ENCODE measurements at regions not wholly inside any gene's neighbourhood (a gene's known extent, or its start where the extent isn't known, plus 50 kb on each side); places are given as distances from the start of the nearest gene placed in this dataset.

GRCh38 chr14:97233319-97233985 is 436.3 kb downstream of the VRK1 start:
- Histone ChIP-seq H2AFZ (replicated peaks; ENCODE audit: low read length, poor library complexity) (no peak overlapping the region), H3K9me3 (ENCODE audit: control insufficient read depth, insufficient read depth, low read length) (peaks cover 21% of the 10 kb centered on the region), H4K91ac (ENCODE audit: insufficient read depth, low read depth, low read length) (no peak overlapping the region), H3K4me2 (ENCODE audit: low read depth, low read length) (no peak overlapping the region), H3K9me1 (ENCODE audit: insufficient read depth, low read length) (no peaks in the 10 kb centered on the region), H3K4me1 (ENCODE audit: control insufficient read depth, insufficient read depth, low read length) (no peaks in the 10 kb centered on the region), H3K56ac (ENCODE audit: extremely low read depth, insufficient read depth, low read length) (no peak overlapping the region), H2BK5ac (ENCODE audit: low read depth, low read length, poor library complexity, severe bottlenecking) (no peak overlapping the region), H3K27ac (ENCODE audit: insufficient read depth, low read length) (no peak overlapping the region), H3K9ac (ENCODE audit: low read depth, low read length) (no peak overlapping the region), H3K23ac (ENCODE audit: low read depth, low read length) (no peak overlapping the region), H3K36me3 (ENCODE audit: control insufficient read depth, insufficient read depth, low read length) (no peaks in the 10 kb centered on the region), H2BK120ac (ENCODE audit: low read depth, low read length) (no peak overlapping the region), H2BK20ac (ENCODE audit: low read depth, low read length) (no peak overlapping the region), H2AK5ac (ENCODE audit: low read depth, low read length) (no peak overlapping the region), H4K5ac (ENCODE audit: low read depth, low read length) (no peak overlapping the region), H2AK9ac (replicated peaks; ENCODE audit: low read depth, low read length, poor library complexity) (no peak overlapping the region), H4K20me1 (ENCODE audit: insufficient read depth, low read length) (no peaks in the 10 kb centered on the region), H4K8ac (ENCODE audit: low read depth in 2 of 2, low read length in 2 of 2) (no peak overlapping the region), H3K4me3 (ENCODE audit: insufficient read depth, low read depth, low read length) (no peak overlapping the region), H3K14ac (replicated peaks; ENCODE audit: low read depth, low read length) (no peak overlapping the region), H3K18ac (ENCODE audit: low read depth, low read length) (no peak overlapping the region), H2BK15ac (ENCODE audit: low read depth, low read length) (no peak overlapping the region), H3K27me3 (ENCODE audit: control insufficient read depth, insufficient read depth, low read length) (no peaks in the 10 kb centered on the region), H3K79me1 (ENCODE audit: low read depth in 1 of 2, low read length in 2 of 2) (no peaks in the 10 kb centered on the region), H3K4ac (ENCODE audit: low read depth, low read length) (no peak overlapping the region)
- ChIA-PET POLR2A (ENCODE audit: unreplicated experiment) (no interaction called here), CTCF (no interaction called here)
- in situ Hi-C loops (cut with MboI; ENCODE audit: low sequenced_read_pairs) (no loop called here), dilution Hi-C loops (cut with HindIII; ENCODE audit: low sequenced_read_pairs, unreplicated experiment) (no loop called here), intact Hi-C loops (cut with micrococcal nuclease) (no loop called here)
- no peak for DNase-seq
- TF ChIP-seq RFX5 (IDR thresholded peaks at IDR 0.05; ENCODE audit: low read depth, low read length) (no peak), RCOR1 (IDR thresholded peaks at IDR 0.05; ENCODE audit: insufficient replicate concordance, low read length) (no peak), MAFK (IDR thresholded peaks at IDR 0.05; ENCODE audit: low read depth, low read length) (no peak), MXI1 (IDR thresholded peaks at IDR 0.05; ENCODE audit: borderline replicate concordance, low read depth, low read length) (no peak), CHD1 (IDR thresholded peaks at IDR 0.05; ENCODE audit: low read depth, low read length) (no peak), POLR2A (IDR thresholded peaks at IDR 0.05; ENCODE audit: low read depth, low read length) (no peak), FOS (IDR thresholded peaks at IDR 0.05; ENCODE audit: low read depth, low read length) (no peak), MAZ (IDR thresholded peaks at IDR 0.05; ENCODE audit: borderline replicate concordance, low read depth, low read length) (no peak), BHLHE40 (IDR thresholded peaks at IDR 0.05; ENCODE audit: low read depth, low read length) (no peak)
- TF ChIP-seq, protein P1, sequence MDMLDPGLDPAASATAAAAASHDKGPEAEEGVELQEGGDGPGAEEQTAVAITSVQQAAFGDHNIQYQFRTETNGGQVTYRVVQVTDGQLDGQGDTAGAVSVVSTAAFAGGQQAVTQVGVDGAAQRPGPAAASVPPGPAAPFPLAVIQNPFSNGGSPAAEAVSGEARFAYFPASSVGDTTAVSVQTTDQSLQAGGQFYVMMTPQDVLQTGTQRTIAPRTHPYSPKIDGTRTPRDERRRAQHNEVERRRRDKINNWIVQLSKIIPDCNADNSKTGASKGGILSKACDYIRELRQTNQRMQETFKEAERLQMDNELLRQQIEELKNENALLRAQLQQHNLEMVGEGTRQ (IDR thresholded peaks at IDR 0.05; ENCODE audit: low read depth, low read length), result no peak
- TF ChIP-seq, protein P2, sequence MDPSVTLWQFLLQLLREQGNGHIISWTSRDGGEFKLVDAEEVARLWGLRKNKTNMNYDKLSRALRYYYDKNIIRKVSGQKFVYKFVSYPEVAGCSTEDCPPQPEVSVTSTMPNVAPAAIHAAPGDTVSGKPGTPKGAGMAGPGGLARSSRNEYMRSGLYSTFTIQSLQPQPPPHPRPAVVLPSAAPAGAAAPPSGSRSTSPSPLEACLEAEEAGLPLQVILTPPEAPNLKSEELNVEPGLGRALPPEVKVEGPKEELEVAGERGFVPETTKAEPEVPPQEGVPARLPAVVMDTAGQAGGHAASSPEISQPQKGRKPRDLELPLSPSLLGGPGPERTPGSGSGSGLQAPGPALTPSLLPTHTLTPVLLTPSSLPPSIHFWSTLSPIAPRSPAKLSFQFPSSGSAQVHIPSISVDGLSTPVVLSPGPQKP (IDR thresholded peaks at IDR 0.05; ENCODE audit: borderline replicate concordance, low read depth, low read length), result no peak
- no TSS peak for BruUV-seq (replicated peaks)
- no CpG with 5 or more reads among the region's 9 CpGs for WGBS, 2 experiments (ENCODE audit: extremely low coverage in 2 of 2, insufficient read length in 1 of 2)
- ATAC-seq (ENCODE audit: low read depth), result no peak

Measured in IMR-90 (cell line).